ENCODE measurements at regions not wholly inside any gene's neighbourhood (a gene's known extent, or its start where the extent isn't known, plus 50 kb on each side); places are given as distances from the start of the nearest gene placed in this dataset.

- TF ChIP-seq SIN3A (IDR thresholded peaks at IDR 0.05; ENCODE audit: borderline replicate concordance, insufficient read depth, low read length) = no peak
- no peak for TF ChIP-seq POLR2AphosphoS5 (IDR thresholded peaks at IDR 0.05; ENCODE audit: low read depth, low read length)
- TF ChIP-seq REST (IDR thresholded peaks at IDR 0.05; ENCODE audit: insufficient read depth in 1 of 2, low read depth in 2 of 2, low read length in 2 of 2) = no peak
- no peak for TF ChIP-seq TAF1 (IDR thresholded peaks at IDR 0.05; ENCODE audit: borderline replicate concordance, insufficient read depth, low read length)
- no peak for TF ChIP-seq FOXP2 (optimal IDR thresholded peaks at IDR 0.05; ENCODE audit: borderline replicate concordance, extremely low read depth, extremely low read length, insufficient read depth)
Measured at GRCh38 chr12:107271523-107271922, 178.2 kb upstream of the CRY1 start.
